Embryonic facial prominence (tissue), 1 donor: ENCODE measurements at regions not wholly inside any gene's neighbourhood (a gene's known extent, or its start where the extent isn't known, plus 50 kb on each side); places are given as distances from the start of the nearest gene placed in this dataset.
A peak's percentile ranks its signal among the peaks of the same experiment; 100 is the strongest.

Source experiments
- DNase-seq: peaks from one replicate; pipeline ENCODE4 v3.0.0-alpha.2; 2016; ENCODE audit errors: extremely low spot score

GRCh38 chr3:144141496-144141895 is 169.9 kb downstream of the DIPK2A start:
- no peak for DNase-seq

GRCh38 chr3:144142151-144142840 is 170.7 kb downstream of the DIPK2A start:
- DNase-seq, result peak; percentile 27

- DNase-seq, result no peak
Observed at GRCh38 chr3:144148356-144148755, 176.7 kb downstream of the DIPK2A start.

- DNase-seq, result no peak
Observed at GRCh38 chr3:144151983-144152382, 180.4 kb downstream of the DIPK2A start.

GRCh38 chr3:144160627-144161026 is 189.0 kb downstream of the DIPK2A start:
- no peak for DNase-seq

- DNase-seq, result no peak
Observed at GRCh38 chr3:144162042-144162441, 190.4 kb downstream of the DIPK2A start.

GRCh38 chr3:144164352-144164751 is 192.7 kb downstream of the DIPK2A start:
- no peak for DNase-seq

- no peak for DNase-seq
Observed at GRCh38 chr3:144165482-144165881, 193.9 kb downstream of the DIPK2A start.

GRCh38 chr3:144167634-144168033 is 196.0 kb downstream of the DIPK2A start:
- DNase-seq, result no peak

- no peak for DNase-seq
Observed at GRCh38 chr3:144173491-144173890, 201.9 kb downstream of the DIPK2A start.

GRCh38 chr3:144175644-144176425 is 204.2 kb downstream of the DIPK2A start:
- no peak for DNase-seq

- no peak for DNase-seq
Observed at GRCh38 chr3:144177649-144178048, 206.0 kb downstream of the DIPK2A start.

GRCh38 chr3:144178607-144179006 is 207.0 kb downstream of the DIPK2A start:
- DNase-seq, result no peak

- DNase-seq, result no peak
Observed at GRCh38 chr3:144181062-144181461, 209.4 kb downstream of the DIPK2A start.

- no peak for DNase-seq
Observed at GRCh38 chr3:144182501-144182900, 210.9 kb downstream of the DIPK2A start.

- no peak for DNase-seq
Observed at GRCh38 chr3:144185276-144185675, 213.7 kb downstream of the DIPK2A start.

- no peak for DNase-seq
Observed at GRCh38 chr3:144187531-144188210, 216.0 kb downstream of the DIPK2A start.

- DNase-seq, result no peak
Observed at GRCh38 chr3:144189044-144189443, 217.4 kb downstream of the DIPK2A start.

- DNase-seq, result no peak
Observed at GRCh38 chr3:144197116-144197515, 225.5 kb downstream of the DIPK2A start.

GRCh38 chr3:144197582-144197981 is 226.0 kb downstream of the DIPK2A start:
- DNase-seq, result no peak

- no peak for DNase-seq
Observed at GRCh38 chr3:144200004-144200403, 228.4 kb downstream of the DIPK2A start.

GRCh38 chr3:144200466-144200865 is 228.8 kb downstream of the DIPK2A start:
- no peak for DNase-seq

GRCh38 chr3:144221761-144222160 is 250.1 kb downstream of the DIPK2A start:
- no peak for DNase-seq
